HEK293 (cell line): ENCODE measurements at regions not wholly inside any gene's neighbourhood (a gene's known extent, or its start where the extent isn't known, plus 50 kb on each side); places are given as distances from the start of the nearest gene placed in this dataset.

ENCODE experiments used
- CTCF ChIA-PET: fragments of 350-600 bp; formaldehyde crosslinking; extraction: SDS; loops from one replicate; lab custom pipeline; 2021; ENCODE audit warnings: antibody characterized with exemption; lab: Yijun Ruan, JAX
- POLR2A ChIA-PET: fragments of 300-600 bp; formaldehyde crosslinking; extraction: SDS; loops from one replicate; lab custom pipeline; 2020; ENCODE audit warnings: antibody characterized with exemption, inconsistent platforms; lab: Yijun Ruan, JAX
- H3K27ac ChIP-seq: fragments of 200-500 bp; sonication (Bioruptor generic); 2 replicates; pipeline ENCODE4 v1.5.1; 2014; ENCODE audit warnings: low read depth, low read length, control low read depth, inconsistent platforms; ENCODE audit errors: extremely low read depth
- H3K36me3 ChIP-seq, 2 experiments: fragments of 200-500 bp in 1 of 2; sonication (Bioruptor generic) in 1 of 2; 1 replicate in 1 of 2; 2 replicates in 1 of 2; pipeline ENCODE4 v1.5.1; 2014 to 2017; ENCODE audit warnings: inconsistent platforms in 2 of 2, low read length in 2 of 2; ENCODE audit not compliant: control insufficient read depth in 2 of 2, insufficient read depth in 1 of 2
- H3K4me1 ChIP-seq: fragments of 200-500 bp; sonication (Bioruptor generic); 2 replicates; pipeline ENCODE4 v1.5.1; 2014; ENCODE audit warnings: mild to moderate bottlenecking, low read length, inconsistent platforms; ENCODE audit not compliant: control insufficient read depth, insufficient read depth
- H3K4me3 ChIP-seq: 2 replicates; pipeline ENCODE4 v1.5.1; 2011; ENCODE audit warnings: low read depth, mild to moderate bottlenecking, control low read depth, low read length, moderate library complexity
- H3K9me3 ChIP-seq: fragments of 200-500 bp; sonication (Bioruptor generic); 2 replicates; pipeline ENCODE4 v1.5.1; 2014; ENCODE audit warnings: low read depth, low read length, inconsistent platforms; ENCODE audit not compliant: control insufficient read depth, insufficient read depth
- ATF2 ChIP-seq: fragments of 450-650 bp; formaldehyde crosslinking; IDR thresholded peaks from 2 replicates; pipeline ENCODE4 v1.5.1; 2016; ENCODE audit warnings: missing biosample characterization, missing genetic modification characterization, low read depth
- BCL11B ChIP-seq: fragments of 450-650 bp; formaldehyde crosslinking; IDR thresholded peaks from 2 replicates; pipeline ENCODE4 v1.5.1; 2016; ENCODE audit warnings: low read depth, missing biosample characterization, missing genetic modification characterization
- FEZF1 ChIP-seq: fragments of 450-650 bp; formaldehyde crosslinking; IDR thresholded peaks from 2 replicates; pipeline ENCODE4 v1.5.1; 2016; ENCODE audit warnings: missing biosample characterization, missing genetic modification characterization
- SP7 ChIP-seq: fragments of 450-650 bp; formaldehyde crosslinking; IDR thresholded peaks from 2 replicates; pipeline ENCODE4 v1.5.1; 2016; ENCODE audit warnings: missing biosample characterization, missing genetic modification characterization
- WT1 ChIP-seq: fragments of 450-650 bp; formaldehyde crosslinking; IDR thresholded peaks from 2 replicates; pipeline ENCODE4 v1.5.1; 2016; ENCODE audit warnings: missing biosample characterization, missing genetic modification characterization
- ZBTB44 ChIP-seq: fragments of 450-650 bp; IDR thresholded peaks from 2 replicates; pipeline ENCODE4 v1.5.1; 2018; ENCODE audit warnings: missing biosample characterization, mild to moderate bottlenecking, missing genetic modification characterization
- ZBTB8A ChIP-seq: fragments of 450-650 bp; formaldehyde crosslinking; IDR thresholded peaks from 2 replicates; pipeline ENCODE4 v1.5.1; 2016; ENCODE audit warnings: missing biosample characterization, missing genetic modification characterization
- ZIC2 ChIP-seq: fragments of 450-650 bp; formaldehyde crosslinking; IDR thresholded peaks from 2 replicates; pipeline ENCODE4 v1.5.1; 2016; ENCODE audit warnings: missing biosample characterization, missing genetic modification characterization
- ZNF10 ChIP-seq: fragments of 450-650 bp; formaldehyde crosslinking; IDR thresholded peaks from 2 replicates; pipeline ENCODE4 v1.5.1; 2017; ENCODE audit warnings: missing biosample characterization, missing genetic modification characterization
- ZNF121 ChIP-seq: fragments of 450-650 bp; formaldehyde crosslinking; IDR thresholded peaks from 2 replicates; pipeline ENCODE4 v1.5.1; 2016; ENCODE audit warnings: missing biosample characterization, missing genetic modification characterization
- ZNF140 ChIP-seq: fragments of 450-650 bp; formaldehyde crosslinking; IDR thresholded peaks from 2 replicates; pipeline ENCODE4 v1.5.1; 2016; ENCODE audit warnings: missing biosample characterization, missing genetic modification characterization
- ZNF169 ChIP-seq: fragments of 450-650 bp; formaldehyde crosslinking; IDR thresholded peaks from 2 replicates; pipeline ENCODE4 v1.5.1; 2016; ENCODE audit warnings: missing biosample characterization, missing genetic modification characterization
- ZNF184 ChIP-seq: fragments of 450-650 bp; IDR thresholded peaks from 2 replicates; pipeline ENCODE4 v1.5.1; 2018; ENCODE audit warnings: missing biosample characterization, mild to moderate bottlenecking, missing genetic modification characterization
- ZNF214 ChIP-seq: fragments of 450-650 bp; formaldehyde crosslinking; IDR thresholded peaks from 2 replicates; pipeline ENCODE4 v1.5.1; 2017; ENCODE audit warnings: missing biosample characterization, mild to moderate bottlenecking, missing genetic modification characterization, borderline replicate concordance
- ZNF239 ChIP-seq: fragments of 450-650 bp; formaldehyde crosslinking; IDR thresholded peaks from 2 replicates; pipeline ENCODE4 v1.5.1; 2016; ENCODE audit warnings: missing biosample characterization, missing genetic modification characterization
- ZNF501 ChIP-seq: fragments of 450-650 bp; formaldehyde crosslinking; IDR thresholded peaks from 2 replicates; pipeline ENCODE4 v1.5.1; 2016; ENCODE audit warnings: missing biosample characterization, missing genetic modification characterization
- ZNF514 ChIP-seq: fragments of 450-650 bp; formaldehyde crosslinking; IDR thresholded peaks from 2 replicates; pipeline ENCODE4 v1.5.1; 2016; ENCODE audit warnings: missing biosample characterization, missing genetic modification characterization
- ZNF530 ChIP-seq: fragments of 450-650 bp; formaldehyde crosslinking; IDR thresholded peaks from 2 replicates; pipeline ENCODE4 v1.5.1; 2016; ENCODE audit warnings: low read depth, missing biosample characterization, missing genetic modification characterization
- ZNF560 ChIP-seq: fragments of 450-650 bp; formaldehyde crosslinking; IDR thresholded peaks from 2 replicates; pipeline ENCODE4 v1.5.1; 2017; ENCODE audit warnings: missing biosample characterization, missing genetic modification characterization, borderline replicate concordance
- ZNF626 ChIP-seq: fragments of 450-650 bp; sonication (Bioruptor Pico); formaldehyde crosslinking; IDR thresholded peaks from 2 replicates; pipeline ENCODE4 v1.5.1; 2018; ENCODE audit warnings: missing biosample characterization, missing genetic modification characterization, inconsistent platforms
- ZNF629 ChIP-seq: fragments of 450-650 bp; formaldehyde crosslinking; IDR thresholded peaks from 2 replicates; pipeline ENCODE4 v1.5.1; 2017; ENCODE audit warnings: missing biosample characterization, missing genetic modification characterization
- ZNF639 ChIP-seq: fragments of 450-650 bp; formaldehyde crosslinking; IDR thresholded peaks from 2 replicates; pipeline ENCODE4 v1.5.1; 2016; ENCODE audit warnings: missing biosample characterization, missing genetic modification characterization
- ZNF664 ChIP-seq: fragments of 450-650 bp; formaldehyde crosslinking; IDR thresholded peaks from 2 replicates; pipeline ENCODE4 v1.5.1; 2016; ENCODE audit warnings: missing biosample characterization, missing genetic modification characterization
- ZNF792 ChIP-seq: fragments of 450-650 bp; formaldehyde crosslinking; IDR thresholded peaks from 2 replicates; pipeline ENCODE4 v1.5.1; 2016; ENCODE audit warnings: missing biosample characterization, missing genetic modification characterization

DNA sequence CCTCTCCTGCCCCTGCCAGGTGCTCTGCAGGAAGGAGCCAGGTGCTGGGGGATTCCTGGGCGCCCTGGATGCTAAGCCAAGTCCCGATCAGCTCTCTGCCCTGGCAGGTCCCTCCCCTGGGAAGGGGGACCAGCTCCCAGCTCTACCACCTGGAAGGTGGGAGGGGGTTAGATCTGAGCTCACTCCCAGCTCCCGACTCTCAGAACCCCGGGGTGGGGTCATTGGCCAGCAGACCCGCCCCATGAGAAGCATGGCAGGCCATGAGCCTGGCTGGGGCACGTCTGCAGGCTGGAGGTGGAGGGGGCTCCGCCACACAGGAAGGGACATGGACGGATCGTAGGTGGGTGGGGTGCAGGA lies 83.4 kb upstream of the NKX1-1 start:
- CTCF ChIA-PET: no interaction called here
- Histone ChIP-seq H3K4me1 (no peaks in the 10 kb centered on the region), H3K27ac (no peak overlapping the region), H3K4me3 (no peak overlapping the region), H3K9me3 (no peaks in the 10 kb centered on the region), H3K36me3 (no peaks in the 10 kb centered on the region)
- no peak for TF ChIP-seq ZNF501 (tag by site-specific recombination)
- no peak for TF ChIP-seq SP7 (tag by site-specific recombination)
- TF ChIP-seq WT1 (tag by site-specific recombination): no peak
- TF ChIP-seq ZNF664 (tag by site-specific recombination): no peak
- no peak for TF ChIP-seq ZNF121
- TF ChIP-seq ZNF10: no peak
- TF ChIP-seq ZBTB44 (tag by site-specific recombination): no peak
- no peak for TF ChIP-seq ZNF639
- no peak for TF ChIP-seq ZIC2 (tag by site-specific recombination)
- no peak for TF ChIP-seq ZNF629
- no peak for TF ChIP-seq FEZF1
- TF ChIP-seq ZNF239: no peak
- POLR2A ChIA-PET: no interaction called here

GRCh38 chr4:1488831-1489638 lies 82.8 kb upstream of the NKX1-1 start:
- Histone ChIP-seq H3K4me1 (no peaks in the 10 kb centered on the region), H3K4me3 (no peak overlapping the region), H3K27ac (no peak overlapping the region), H3K9me3 (no peaks in the 10 kb centered on the region), H3K36me3 (no peaks in the 10 kb centered on the region)
- POLR2A ChIA-PET: no interaction called here
- CTCF ChIA-PET: no interaction called here
- no peak for TF ChIP-seq ZNF169 (tag by site-specific recombination)
- no peak for TF ChIP-seq ZNF626 (tag by site-specific recombination)
- no peak for TF ChIP-seq ZBTB8A
- TF ChIP-seq ZNF792 (tag by site-specific recombination): no peak
- no peak for TF ChIP-seq ZNF140 (tag by site-specific recombination)
- TF ChIP-seq ZNF214 (tag by site-specific recombination): no peak
- no peak for TF ChIP-seq ZIC2 (tag by site-specific recombination)
- no peak for TF ChIP-seq ZNF560
- TF ChIP-seq BCL11B (tag by site-specific recombination): no peak
- TF ChIP-seq ZNF514: no peak
- TF ChIP-seq SP7 (tag by site-specific recombination): no peak
- TF ChIP-seq ZNF530: no peak
- TF ChIP-seq ZNF184: no peak
- TF ChIP-seq ATF2 (tag by site-specific recombination): no peak
